HEK293T (cell line): ENCODE measurements at regions not wholly inside any gene's neighbourhood (a gene's known extent, or its start where the extent isn't known, plus 50 kb on each side); places are given as distances from the start of the nearest gene placed in this dataset.

Source experiments
- ARNT ChIP-seq: fragments of 450-650 bp; IDR thresholded peaks from 2 replicates; pipeline ENCODE4 v1.6.1; 2017; ENCODE audit warnings: mild to moderate bottlenecking
- BHLHE40 ChIP-seq: fragments of 450-650 bp; IDR thresholded peaks from 2 replicates; pipeline ENCODE4 v1.6.1; 2016; ENCODE audit warnings: mild to moderate bottlenecking, moderate library complexity, borderline replicate concordance
- CTBP1 ChIP-seq: fragments of 450-650 bp; IDR thresholded peaks from 2 replicates; pipeline ENCODE4 v1.6.1; 2016; ENCODE audit warnings: borderline replicate concordance
- ELF4 ChIP-seq: fragments of 450-650 bp; IDR thresholded peaks from 2 replicates; pipeline ENCODE4 v1.6.1; 2017; ENCODE audit warnings: antibody characterized with exemption
- FOXA1 ChIP-seq: fragments of 450-650 bp; IDR thresholded peaks from 2 replicates; pipeline ENCODE4 v1.6.1; 2016; ENCODE audit warnings: mild to moderate bottlenecking
- FOXM1 ChIP-seq: fragments of 450-650 bp; IDR thresholded peaks from 2 replicates; pipeline ENCODE4 v1.6.1; 2017; ENCODE audit warnings: mild to moderate bottlenecking, borderline replicate concordance
- HDGF ChIP-seq: fragments of 450-650 bp; IDR thresholded peaks from 2 replicates; pipeline ENCODE4 v1.6.1; 2017; ENCODE audit warnings: antibody characterized with exemption, borderline replicate concordance
- LEF1 ChIP-seq: fragments of 450-650 bp; IDR thresholded peaks from 2 replicates; pipeline ENCODE4 v1.6.1; 2017; ENCODE audit warnings: mild to moderate bottlenecking, borderline replicate concordance
- SP1 ChIP-seq: fragments of 450-650 bp; IDR thresholded peaks from 2 replicates; pipeline ENCODE4 v1.6.1; 2017
- TARDBP ChIP-seq: fragments of 450-650 bp; IDR thresholded peaks from 2 replicates; pipeline ENCODE4 v1.6.1; 2016
- TF ChIP-seq, protein P1 (sequence below): fragments of 450-650 bp; IDR thresholded peaks from 2 replicates; pipeline ENCODE4 v1.6.1; 2016

GRCh38 chrX:6959006-6959405 lies 188.5 kb upstream of the STS start:
- TF ChIP-seq TARDBP (no peak), HDGF (no peak), ELF4 (no peak), ARNT (no peak), BHLHE40 (no peak), FOXM1 (no peak), FOXA1 (no peak), CTBP1 (no peak), SP1 (no peak), LEF1 (no peak)
- TF ChIP-seq, protein P1, sequence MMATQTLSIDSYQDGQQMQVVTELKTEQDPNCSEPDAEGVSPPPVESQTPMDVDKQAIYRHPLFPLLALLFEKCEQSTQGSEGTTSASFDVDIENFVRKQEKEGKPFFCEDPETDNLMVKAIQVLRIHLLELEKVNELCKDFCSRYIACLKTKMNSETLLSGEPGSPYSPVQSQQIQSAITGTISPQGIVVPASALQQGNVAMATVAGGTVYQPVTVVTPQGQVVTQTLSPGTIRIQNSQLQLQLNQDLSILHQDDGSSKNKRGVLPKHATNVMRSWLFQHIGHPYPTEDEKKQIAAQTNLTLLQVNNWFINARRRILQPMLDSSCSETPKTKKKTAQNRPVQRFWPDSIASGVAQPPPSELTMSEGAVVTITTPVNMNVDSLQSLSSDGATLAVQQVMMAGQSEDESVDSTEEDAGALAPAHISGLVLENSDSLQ: no peak
